ENCODE measurements at regions not wholly inside any gene's neighbourhood (a gene's known extent, or its start where the extent isn't known, plus 50 kb on each side); places are given as distances from the start of the nearest gene placed in this dataset.

DNA sequence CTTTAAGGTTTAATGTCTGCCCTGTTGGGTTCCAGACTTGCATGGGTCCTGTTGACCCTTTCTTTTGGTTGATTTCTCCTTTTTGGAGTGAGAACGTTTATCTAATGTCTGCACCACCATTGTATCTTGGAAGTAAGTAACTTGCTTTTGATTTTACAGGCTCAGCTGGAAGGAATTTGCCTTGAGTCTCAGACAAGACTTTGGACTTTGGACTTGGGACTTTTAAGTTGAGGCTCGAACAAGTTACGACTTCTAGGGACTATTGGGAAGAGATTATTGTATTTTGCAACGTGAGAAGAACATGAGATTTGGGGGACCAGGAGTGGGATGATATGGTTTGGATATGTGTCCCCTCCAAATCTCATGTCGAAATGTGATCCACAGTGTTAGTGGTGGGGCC lies 267.7 kb downstream of the GLI2 start:
- no peak for DNase-seq (ENCODE audit: extremely low read depth, insufficient read length)

DNA sequence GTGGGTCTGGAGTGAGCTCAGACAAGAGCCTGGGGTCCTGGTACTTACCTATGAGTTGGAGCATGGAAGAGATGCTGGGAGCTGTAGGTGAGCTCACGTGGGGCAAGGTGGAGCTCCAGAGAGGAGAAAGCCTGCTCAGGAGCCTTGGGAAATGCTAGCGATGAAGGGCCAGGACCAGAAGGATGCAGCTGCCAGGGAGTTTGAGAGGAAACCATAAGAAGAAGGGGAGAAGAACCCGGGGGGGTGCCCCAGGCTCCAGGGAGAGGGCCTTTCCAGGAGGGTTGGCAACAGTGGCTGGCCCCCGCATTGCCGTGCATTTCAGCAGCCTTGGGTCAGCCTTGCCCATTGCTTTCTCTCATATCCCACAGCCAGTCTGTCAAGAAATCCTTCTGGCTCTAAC lies 268.7 kb downstream of the GLI2 start:
- peaks cover 1% of the 10 kb centered on the region for H3K27me3 ChIP-seq (replicated peaks; ENCODE audit: control insufficient read depth, insufficient read depth, low read length)
- H3K36me3 ChIP-seq (ENCODE audit: control insufficient read depth, insufficient read depth, low read length), result no peaks in the 10 kb centered on the region
- no peak overlapping the region for H3K4me3 ChIP-seq (replicated peaks; ENCODE audit: low read depth, low read length)
- no peak for DNase-seq (ENCODE audit: extremely low read depth, insufficient read length)
- TF ChIP-seq, protein P1, sequence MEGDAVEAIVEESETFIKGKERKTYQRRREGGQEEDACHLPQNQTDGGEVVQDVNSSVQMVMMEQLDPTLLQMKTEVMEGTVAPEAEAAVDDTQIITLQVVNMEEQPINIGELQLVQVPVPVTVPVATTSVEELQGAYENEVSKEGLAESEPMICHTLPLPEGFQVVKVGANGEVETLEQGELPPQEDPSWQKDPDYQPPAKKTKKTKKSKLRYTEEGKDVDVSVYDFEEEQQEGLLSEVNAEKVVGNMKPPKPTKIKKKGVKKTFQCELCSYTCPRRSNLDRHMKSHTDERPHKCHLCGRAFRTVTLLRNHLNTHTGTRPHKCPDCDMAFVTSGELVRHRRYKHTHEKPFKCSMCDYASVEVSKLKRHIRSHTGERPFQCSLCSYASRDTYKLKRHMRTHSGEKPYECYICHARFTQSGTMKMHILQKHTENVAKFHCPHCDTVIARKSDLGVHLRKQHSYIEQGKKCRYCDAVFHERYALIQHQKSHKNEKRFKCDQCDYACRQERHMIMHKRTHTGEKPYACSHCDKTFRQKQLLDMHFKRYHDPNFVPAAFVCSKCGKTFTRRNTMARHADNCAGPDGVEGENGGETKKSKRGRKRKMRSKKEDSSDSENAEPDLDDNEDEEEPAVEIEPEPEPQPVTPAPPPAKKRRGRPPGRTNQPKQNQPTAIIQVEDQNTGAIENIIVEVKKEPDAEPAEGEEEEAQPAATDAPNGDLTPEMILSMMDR (IDR thresholded peaks at IDR 0.05; ENCODE audit: insufficient read depth, low read length, poor library complexity, severe bottlenecking), result no peak

More for the DNA sequence above, 267.7 kb downstream of the GLI2 start:
- TF ChIP-seq, protein P1 (IDR thresholded peaks at IDR 0.05; ENCODE audit: insufficient read depth, low read length, poor library complexity, severe bottlenecking), result no peak
- no peak overlapping the region for H3K4me3 ChIP-seq (replicated peaks; ENCODE audit: low read depth, low read length)
- H3K27me3 ChIP-seq (replicated peaks; ENCODE audit: control insufficient read depth, insufficient read depth, low read length), result peaks cover 1% of the 10 kb centered on the region
- H3K36me3 ChIP-seq (ENCODE audit: control insufficient read depth, insufficient read depth, low read length), result no peaks in the 10 kb centered on the region

DNA sequence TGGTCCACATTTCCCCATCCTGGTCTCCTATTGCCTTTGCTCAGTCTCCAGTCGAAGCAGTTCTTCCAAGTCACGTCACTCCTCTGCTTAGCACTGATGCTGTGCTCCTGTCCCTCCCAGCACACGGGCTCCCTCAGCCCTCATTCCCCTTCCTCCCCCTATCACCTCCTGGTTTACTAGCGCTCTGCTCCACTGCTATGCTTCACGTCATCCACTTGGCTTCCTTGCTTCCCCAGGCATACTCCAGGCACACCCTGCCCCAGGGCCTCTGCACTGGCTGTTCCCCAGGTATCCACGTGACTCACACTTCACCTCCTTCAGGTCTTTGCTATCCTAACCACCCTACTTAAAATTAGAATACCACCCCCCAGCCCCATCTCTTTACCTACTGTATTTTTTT lies 269.3 kb downstream of the GLI2 start:
- TF ChIP-seq, protein P1 (IDR thresholded peaks at IDR 0.05; ENCODE audit: insufficient read depth, low read length, poor library complexity, severe bottlenecking), result no peak
- Histone ChIP-seq H3K4me3 (replicated peaks; ENCODE audit: low read depth, low read length) (no peak overlapping the region), H3K27me3 (replicated peaks; ENCODE audit: control insufficient read depth, insufficient read depth, low read length) (peaks cover 1% of the 10 kb centered on the region), H3K36me3 (ENCODE audit: control insufficient read depth, insufficient read depth, low read length) (no peaks in the 10 kb centered on the region)
- no peak for DNase-seq (ENCODE audit: extremely low read depth, insufficient read length)

DNA sequence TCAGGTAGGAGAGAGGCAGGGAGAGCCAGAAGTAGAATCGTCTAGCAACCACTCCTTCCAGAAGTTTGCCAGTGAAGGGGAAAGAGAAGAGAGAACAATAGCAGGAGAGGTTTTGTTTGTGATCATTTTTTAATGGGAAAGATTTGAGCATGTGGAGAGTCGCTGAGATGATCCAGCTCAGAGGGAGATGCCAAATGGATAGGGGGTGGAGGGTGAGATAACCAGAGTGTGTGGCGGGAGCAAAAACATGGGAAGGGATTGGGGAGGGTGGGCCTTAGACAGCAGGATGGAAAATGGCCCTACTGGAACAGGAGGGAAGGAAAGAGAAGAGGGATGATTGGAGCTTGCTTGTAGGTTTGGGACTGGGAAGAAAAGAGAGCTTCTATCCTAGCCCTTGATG lies 269.8 kb downstream of the GLI2 start:
- DNase-seq (ENCODE audit: extremely low read depth, insufficient read length), result no peak

DNA sequence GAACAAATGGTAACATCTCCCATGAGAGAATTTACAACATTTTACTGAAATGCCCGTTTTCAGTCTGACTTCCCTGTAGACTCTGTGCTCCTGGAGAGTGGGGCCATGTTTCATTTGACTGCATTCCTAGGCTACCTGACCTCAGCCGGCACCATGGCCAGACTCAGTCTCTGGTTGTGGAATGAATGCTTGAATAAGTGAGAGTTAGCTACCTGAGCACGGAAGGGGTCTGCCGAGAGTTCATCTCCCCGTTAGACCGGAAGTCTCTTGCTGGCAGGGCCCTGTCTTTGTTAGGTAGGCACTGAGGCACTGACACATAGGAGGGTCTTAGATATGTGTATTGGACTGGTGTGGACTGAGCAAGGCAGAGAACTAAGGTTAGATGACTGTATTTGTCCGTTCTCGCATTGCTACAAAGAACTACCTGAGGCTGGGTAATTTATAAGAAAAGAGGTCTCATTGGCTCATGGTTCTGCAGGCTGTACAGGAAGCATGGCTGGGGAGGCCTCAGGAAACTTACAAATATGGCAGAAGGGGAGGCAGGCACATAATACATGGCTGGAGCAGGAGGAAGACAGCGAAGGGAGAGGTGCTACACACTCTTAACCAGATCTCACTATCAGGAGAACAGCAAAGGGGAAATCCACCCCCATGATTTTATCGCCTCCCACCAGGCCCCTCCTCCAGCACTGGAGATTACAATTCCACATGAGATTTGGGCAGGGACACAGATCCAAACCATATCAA lies 271.2 kb downstream of the GLI2 start:
- H3K4me3 ChIP-seq (replicated peaks; ENCODE audit: low read depth, low read length), result no peak overlapping the region
- no peak for DNase-seq (ENCODE audit: extremely low read depth, insufficient read length)
- peaks cover 1% of the 10 kb centered on the region for H3K27me3 ChIP-seq (replicated peaks; ENCODE audit: control insufficient read depth, insufficient read depth, low read length)
- H3K36me3 ChIP-seq (ENCODE audit: control insufficient read depth, insufficient read depth, low read length), result no peaks in the 10 kb centered on the region
- TF ChIP-seq, protein P1 (IDR thresholded peaks at IDR 0.05; ENCODE audit: insufficient read depth, low read length, poor library complexity, severe bottlenecking), result no peak

More for the DNA sequence above, 269.8 kb downstream of the GLI2 start:
- H3K27me3 ChIP-seq (replicated peaks; ENCODE audit: control insufficient read depth, insufficient read depth, low read length), result peaks cover 1% of the 10 kb centered on the region
- no peaks in the 10 kb centered on the region for H3K36me3 ChIP-seq (ENCODE audit: control insufficient read depth, insufficient read depth, low read length)
- TF ChIP-seq, protein P1 (IDR thresholded peaks at IDR 0.05; ENCODE audit: insufficient read depth, low read length, poor library complexity, severe bottlenecking), result no peak
- H3K4me3 ChIP-seq (replicated peaks; ENCODE audit: low read depth, low read length), result no peak overlapping the region

All from GM06990 (cell line).